H1 (cell line): ENCODE measurements at regions not wholly inside any gene's neighbourhood (a gene's known extent, or its start where the extent isn't known, plus 50 kb on each side); places are given as distances from the start of the nearest gene placed in this dataset.

Experiments used
- CBX8 ChIP-seq: fragments of 300-800, 300-1000 bp; sonication (generic); IDR thresholded peaks from 2 replicates; pipeline ENCODE4 v1.7.1; 2016; ENCODE audit warnings: low read depth, low read length, borderline replicate concordance
- CEBPB ChIP-seq: IDR thresholded peaks from 2 replicates; pipeline ENCODE4 v1.6.1; 2012; ENCODE audit warnings: low read depth, low read length
- CHD1 ChIP-seq: IDR thresholded peaks from 2 replicates; pipeline ENCODE4 v1.6.1; 2012; ENCODE audit warnings: low read depth, low read length, improper control_type of control experiment
- CTCF ChIP-seq, 3 experiments: IDR thresholded peaks; 1 replicate in 2 of 3; 2 replicates in 1 of 3; pipeline versions ENCODE4 v1.5.1 to v1.6.1; 2011; ENCODE audit warnings: low read length in 3 of 3, mild to moderate bottlenecking in 3 of 3, inconsistent platforms in 2 of 3, low read depth in 1 of 3, moderate library complexity in 1 of 3; ENCODE audit not compliant: insufficient read depth in 1 of 3; ENCODE audit errors: control extremely low read depth in 1 of 3
- EZH2 ChIP-seq: fragments of 200-600 bp; sonication (generic); IDR thresholded peaks from 2 replicates; pipeline ENCODE4 v1.7.1; 2012; ENCODE audit warnings: low read depth, mild to moderate bottlenecking, moderate library complexity, low read length, inconsistent platforms; ENCODE audit not compliant: severe bottlenecking
- GTF2F1 ChIP-seq: IDR thresholded peaks from 2 replicates; pipeline ENCODE4 v1.6.1; 2012; ENCODE audit warnings: low read depth, low read length, improper control_type of control experiment, borderline replicate concordance
- POLR2A ChIP-seq, 2 experiments: IDR thresholded peaks; 1 replicate in 1 of 2; 2 replicates in 1 of 2; pipeline ENCODE4 v1.6.1; 2011; ENCODE audit warnings: low read depth in 2 of 2, low read length in 2 of 2, mild to moderate bottlenecking in 2 of 2; ENCODE audit errors: control extremely low read depth in 1 of 2
- RFX5 ChIP-seq: IDR thresholded peaks from 2 replicates; pipeline ENCODE4 v1.6.1; 2011; ENCODE audit warnings: low read depth, low read length, improper control_type of control experiment, borderline replicate concordance
- SRF ChIP-seq: IDR thresholded peaks from 2 replicates; pipeline ENCODE4 v1.6.1; 2011; ENCODE audit warnings: mild to moderate bottlenecking, low read depth, low read length, moderate library complexity
- SUZ12 ChIP-seq: fragments of 200-600 bp; sonication (generic); IDR thresholded peaks from 2 replicates; pipeline ENCODE4 v1.6.1; 2012; ENCODE audit warnings: mild to moderate bottlenecking, inconsistent platforms, low read length, moderate library complexity, mixed read lengths
- TAF1 ChIP-seq: IDR thresholded peaks from 2 replicates; pipeline ENCODE4 v1.6.1; 2011; ENCODE audit warnings: mild to moderate bottlenecking, low read depth, low read length
- YY1 ChIP-seq: IDR thresholded peaks from 2 replicates; pipeline ENCODE4 v1.6.1; 2011; ENCODE audit warnings: low read depth, mild to moderate bottlenecking, low read length

DNA sequence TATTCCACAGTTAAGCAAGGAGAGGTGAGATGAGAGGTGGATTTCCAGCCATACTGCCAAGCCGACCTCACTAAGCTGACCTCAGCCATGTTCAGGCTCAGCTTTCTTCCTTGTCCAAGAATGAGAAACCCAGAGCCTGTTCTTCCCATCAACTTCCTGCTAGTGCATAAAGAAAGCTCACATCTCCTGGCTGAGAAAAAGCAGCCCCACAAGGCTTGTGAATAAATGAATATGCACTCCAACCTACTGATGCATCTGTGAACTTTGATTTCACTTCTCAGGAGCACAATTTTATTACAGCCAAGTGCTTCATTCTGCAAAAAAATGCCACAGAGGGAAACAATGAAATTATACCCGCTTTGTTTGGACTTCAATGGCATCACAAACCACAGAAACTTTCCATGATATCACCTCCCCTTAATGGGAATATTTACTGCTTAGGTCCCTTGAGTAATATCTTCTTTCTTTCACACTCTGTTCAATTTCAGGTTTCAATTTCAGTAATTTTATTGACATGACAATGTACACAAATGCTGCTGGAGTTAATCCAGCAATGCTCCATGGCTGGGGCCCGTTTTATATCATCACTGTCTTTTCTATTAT, 437.0 kb upstream of the PPP2R3A start:
- no peak for TF ChIP-seq EZH2
- TF ChIP-seq GTF2F1, result no peak
- TF ChIP-seq TAF1, result no peak
- TF ChIP-seq CBX8, result no peak
- TF ChIP-seq CHD1, result no peak
- no peak for TF ChIP-seq YY1
- no peak for TF ChIP-seq CEBPB
- TF ChIP-seq SUZ12, result no peak
- TF ChIP-seq CTCF (IDR thresholded peaks at IDR 0.05; ENCODE audit: control extremely low read depth in 1 of 3, insufficient read depth in 1 of 3, low read depth in 1 of 3, low read length in 3 of 3), result no peak
- TF ChIP-seq POLR2A (IDR thresholded peaks at IDR 0.05; ENCODE audit: control extremely low read depth in 1 of 2, low read depth in 2 of 2, low read length in 2 of 2), result no peak
- TF ChIP-seq RFX5, result no peak
- TF ChIP-seq SRF, result no peak
